ENCODE measurements at regions not wholly inside any gene's neighbourhood (a gene's known extent, or its start where the extent isn't known, plus 50 kb on each side); places are given as distances from the start of the nearest gene placed in this dataset.

- H3K4me3 ChIP-seq (ENCODE audit: control insufficient read depth, low read depth, low read length) = no peak overlapping the region
- TF ChIP-seq, protein P1, sequence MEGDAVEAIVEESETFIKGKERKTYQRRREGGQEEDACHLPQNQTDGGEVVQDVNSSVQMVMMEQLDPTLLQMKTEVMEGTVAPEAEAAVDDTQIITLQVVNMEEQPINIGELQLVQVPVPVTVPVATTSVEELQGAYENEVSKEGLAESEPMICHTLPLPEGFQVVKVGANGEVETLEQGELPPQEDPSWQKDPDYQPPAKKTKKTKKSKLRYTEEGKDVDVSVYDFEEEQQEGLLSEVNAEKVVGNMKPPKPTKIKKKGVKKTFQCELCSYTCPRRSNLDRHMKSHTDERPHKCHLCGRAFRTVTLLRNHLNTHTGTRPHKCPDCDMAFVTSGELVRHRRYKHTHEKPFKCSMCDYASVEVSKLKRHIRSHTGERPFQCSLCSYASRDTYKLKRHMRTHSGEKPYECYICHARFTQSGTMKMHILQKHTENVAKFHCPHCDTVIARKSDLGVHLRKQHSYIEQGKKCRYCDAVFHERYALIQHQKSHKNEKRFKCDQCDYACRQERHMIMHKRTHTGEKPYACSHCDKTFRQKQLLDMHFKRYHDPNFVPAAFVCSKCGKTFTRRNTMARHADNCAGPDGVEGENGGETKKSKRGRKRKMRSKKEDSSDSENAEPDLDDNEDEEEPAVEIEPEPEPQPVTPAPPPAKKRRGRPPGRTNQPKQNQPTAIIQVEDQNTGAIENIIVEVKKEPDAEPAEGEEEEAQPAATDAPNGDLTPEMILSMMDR (IDR thresholded peaks at IDR 0.05; ENCODE audit: control insufficient read depth, insufficient read depth, low read depth, low read length, missing control alignments) = no peak
- no peak for DNase-seq (ENCODE audit: low read depth)
Observed at GRCh38 chr18:27428716-27429475, 243.8 kb upstream of the CHST9 start.

DNA sequence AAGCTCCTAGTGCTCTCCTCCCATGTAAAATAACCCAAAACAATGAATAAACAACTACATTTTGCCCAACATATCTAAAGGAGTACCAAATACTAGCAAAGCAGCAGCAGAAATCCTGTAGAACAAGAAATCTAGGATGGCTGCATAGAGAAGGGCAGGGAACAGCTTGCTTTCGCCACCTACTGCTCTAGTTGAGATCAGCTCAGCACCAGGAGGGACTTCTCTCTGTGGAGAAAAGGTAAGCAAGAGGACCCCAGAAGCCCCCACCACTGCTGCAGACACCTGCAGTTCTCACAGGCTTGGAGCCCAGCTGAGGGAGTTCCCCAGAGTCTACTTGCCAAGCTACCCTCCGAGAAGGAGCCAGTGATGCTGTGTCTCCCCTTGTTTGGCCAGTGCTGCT, 243.0 kb upstream of the CHST9 start:
- TF ChIP-seq, protein P1 (IDR thresholded peaks at IDR 0.05; ENCODE audit: control insufficient read depth, insufficient read depth, low read depth, low read length, missing control alignments) = no peak
- DNase-seq (ENCODE audit: low read depth) = no peak
- H3K4me3 ChIP-seq (ENCODE audit: control insufficient read depth, low read depth, low read length) = no peak overlapping the region

GRCh38 chr18:27423581-27423980, 238.5 kb upstream of the CHST9 start:
- TF ChIP-seq, protein P1 (IDR thresholded peaks at IDR 0.05; ENCODE audit: control insufficient read depth, insufficient read depth, low read depth, low read length, missing control alignments) = no peak
- H3K4me3 ChIP-seq (ENCODE audit: control insufficient read depth, low read depth, low read length) = no peak overlapping the region
- no peak for DNase-seq (ENCODE audit: low read depth)

- TF ChIP-seq, protein P1 (IDR thresholded peaks at IDR 0.05; ENCODE audit: control insufficient read depth, insufficient read depth, low read depth, low read length, missing control alignments) = no peak
- no peak overlapping the region for H3K4me3 ChIP-seq (ENCODE audit: control insufficient read depth, low read depth, low read length)
- no peak for DNase-seq (ENCODE audit: low read depth)
Observed at GRCh38 chr18:27419646-27420045, 234.5 kb upstream of the CHST9 start.

DNA sequence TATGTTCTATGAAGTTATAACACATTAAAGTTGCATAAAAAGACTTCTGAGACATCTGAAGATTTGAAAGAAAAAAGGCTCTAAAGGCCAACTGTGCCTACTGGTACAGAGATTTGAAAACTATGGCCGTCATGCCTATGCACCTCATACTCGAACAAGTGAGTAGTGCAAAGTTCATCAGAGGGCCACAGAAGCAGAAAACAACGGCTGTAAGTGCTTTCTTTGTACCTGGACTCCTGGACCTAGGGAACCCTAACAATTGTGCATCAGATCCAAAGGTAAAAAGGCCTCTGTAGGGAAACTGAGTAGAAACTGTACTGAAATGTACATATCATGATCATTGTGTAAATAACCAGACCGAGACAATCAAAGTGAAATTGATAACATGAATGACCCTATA, 230.4 kb upstream of the CHST9 start:
- DNase-seq (ENCODE audit: low read depth) = no peak

GRCh38 chr18:27414682-27415081, 229.6 kb upstream of the CHST9 start:
- TF ChIP-seq, protein P1 (IDR thresholded peaks at IDR 0.05; ENCODE audit: control insufficient read depth, insufficient read depth, low read depth, low read length, missing control alignments) = no peak
- DNase-seq (ENCODE audit: low read depth) = no peak
- no peak overlapping the region for H3K4me3 ChIP-seq (ENCODE audit: control insufficient read depth, low read depth, low read length)

More for the DNA sequence above, 230.4 kb upstream of the CHST9 start:
- no peak overlapping the region for H3K4me3 ChIP-seq (ENCODE audit: control insufficient read depth, low read depth, low read length)
- TF ChIP-seq, protein P1 (IDR thresholded peaks at IDR 0.05; ENCODE audit: control insufficient read depth, insufficient read depth, low read depth, low read length, missing control alignments) = no peak
